Keratinocyte (primary cell): ENCODE measurements at regions not wholly inside any gene's neighbourhood (a gene's known extent, or its start where the extent isn't known, plus 50 kb on each side); places are given as distances from the start of the nearest gene placed in this dataset.

ENCODE experiments used
- DNase-seq: peaks from one replicate; pipeline ENCODE4 v3.0.0-alpha.2; 2011; ENCODE audit warnings: low read depth, missing footprints, low spot score
- FAIRE-seq: peaks from 2 replicates; lab custom pipeline; 2011; peaks lifted over from hg19 to GRCh38; lab: Jason Lieb, UNC
- H2AFZ ChIP-seq: 2 replicates; pipeline ENCODE4 v1.6.0; 2012; ENCODE audit warnings: low read length, control low read depth, inconsistent platforms; ENCODE audit not compliant: control insufficient read depth
- H3K27ac ChIP-seq: 2 replicates; pipeline ENCODE4 v1.5.1; 2011; ENCODE audit warnings: low read length; ENCODE audit not compliant: control insufficient read depth, insufficient read depth
- H3K27me3 ChIP-seq: 3 replicates; pipeline ENCODE4 v1.6.0; 2011; ENCODE audit warnings: low read length; ENCODE audit not compliant: control insufficient read depth, insufficient read depth; ENCODE audit errors: extremely low read depth
- H3K36me3 ChIP-seq, 2 experiments: 2 replicates in 1 of 2; 3 replicates in 1 of 2; pipeline ENCODE4 v1.5.1; 2011; ENCODE audit warnings: low read length in 2 of 2, mild to moderate bottlenecking in 1 of 2; ENCODE audit not compliant: control insufficient read depth in 2 of 2, insufficient read depth in 2 of 2; ENCODE audit errors: extremely low read depth in 1 of 2
- H3K4me1 ChIP-seq: 3 replicates; pipeline ENCODE4 v1.5.1; 2011; ENCODE audit warnings: low read length; ENCODE audit not compliant: control insufficient read depth, insufficient read depth; ENCODE audit errors: extremely low read depth
- H3K4me2 ChIP-seq: 3 replicates; pipeline ENCODE4 v1.6.0; 2011; ENCODE audit warnings: low read depth, low read length; ENCODE audit not compliant: control insufficient read depth, insufficient read depth; ENCODE audit errors: extremely low read depth
- H3K4me3 ChIP-seq, 3 experiments: fragments of 200-600 bp in 1 of 3; sonication (generic) in 1 of 3; 2 replicates in 2 of 3; 3 replicates in 1 of 3; pipeline ENCODE4 v1.5.1; 2011 to 2016; ENCODE audit warnings: low read length in 3 of 3, mild to moderate bottlenecking in 3 of 3, control low read depth in 2 of 3, inconsistent platforms in 1 of 3, low read depth in 1 of 3, mixed read lengths in 1 of 3, mixed run types in 1 of 3, moderate library complexity in 1 of 3; ENCODE audit not compliant: control insufficient read depth in 2 of 3, insufficient read depth in 2 of 3; ENCODE audit errors: extremely low read depth in 1 of 3
- H3K79me2 ChIP-seq: 2 replicates; pipeline ENCODE4 v1.6.0; 2012; ENCODE audit warnings: low read length; ENCODE audit not compliant: control insufficient read depth, insufficient read depth
- H3K9ac ChIP-seq: 3 replicates; pipeline ENCODE4 v1.6.0; 2011; ENCODE audit warnings: low read length; ENCODE audit not compliant: control insufficient read depth, insufficient read depth; ENCODE audit errors: extremely low read depth
- H3K9me1 ChIP-seq: 3 replicates; pipeline ENCODE4 v1.6.0; 2011; ENCODE audit warnings: low read length; ENCODE audit not compliant: control insufficient read depth, insufficient read depth; ENCODE audit errors: extremely low read depth
- H3K9me3 ChIP-seq: 2 replicates; pipeline ENCODE4 v1.5.1; 2012; ENCODE audit warnings: low read depth, low read length; ENCODE audit not compliant: control insufficient read depth
- H4K20me1 ChIP-seq: 3 replicates; pipeline ENCODE4 v1.6.0; 2011; ENCODE audit warnings: low read length; ENCODE audit not compliant: control insufficient read depth, insufficient read depth; ENCODE audit errors: extremely low read depth
- CTCF ChIP-seq, 3 experiments: IDR thresholded peaks in 1 of 3; conservative IDR thresholded peaks in 1 of 3; optimal IDR thresholded peaks in 1 of 3; 2 replicates in 2 of 3; 3 replicates in 1 of 3; pipeline versions ENCODE3 to v1.5.1; 2011; ENCODE audit warnings: low read length in 3 of 3, mild to moderate bottlenecking in 3 of 3, moderate library complexity in 2 of 3, control low read depth in 1 of 3, inconsistent platforms in 1 of 3; ENCODE audit not compliant: insufficient read depth in 2 of 3; ENCODE audit errors: extremely low read depth in 1 of 3
- EZH2 ChIP-seq: IDR thresholded peaks from one replicate; pipeline ENCODE4 v1.6.1; 2012; ENCODE audit warnings: inconsistent platforms, mild to moderate bottlenecking, low read length, moderate library complexity
- dilution Hi-C: fragments of 300-500 bp; cut with MboI; formaldehyde crosslinking; loops from one replicate; pipeline ENCODE4 v1.7.0; 2020; ENCODE audit warnings: low sequenced_read_pairs; ENCODE audit not compliant: extremely low pct_ligation_motif_present

DNA sequence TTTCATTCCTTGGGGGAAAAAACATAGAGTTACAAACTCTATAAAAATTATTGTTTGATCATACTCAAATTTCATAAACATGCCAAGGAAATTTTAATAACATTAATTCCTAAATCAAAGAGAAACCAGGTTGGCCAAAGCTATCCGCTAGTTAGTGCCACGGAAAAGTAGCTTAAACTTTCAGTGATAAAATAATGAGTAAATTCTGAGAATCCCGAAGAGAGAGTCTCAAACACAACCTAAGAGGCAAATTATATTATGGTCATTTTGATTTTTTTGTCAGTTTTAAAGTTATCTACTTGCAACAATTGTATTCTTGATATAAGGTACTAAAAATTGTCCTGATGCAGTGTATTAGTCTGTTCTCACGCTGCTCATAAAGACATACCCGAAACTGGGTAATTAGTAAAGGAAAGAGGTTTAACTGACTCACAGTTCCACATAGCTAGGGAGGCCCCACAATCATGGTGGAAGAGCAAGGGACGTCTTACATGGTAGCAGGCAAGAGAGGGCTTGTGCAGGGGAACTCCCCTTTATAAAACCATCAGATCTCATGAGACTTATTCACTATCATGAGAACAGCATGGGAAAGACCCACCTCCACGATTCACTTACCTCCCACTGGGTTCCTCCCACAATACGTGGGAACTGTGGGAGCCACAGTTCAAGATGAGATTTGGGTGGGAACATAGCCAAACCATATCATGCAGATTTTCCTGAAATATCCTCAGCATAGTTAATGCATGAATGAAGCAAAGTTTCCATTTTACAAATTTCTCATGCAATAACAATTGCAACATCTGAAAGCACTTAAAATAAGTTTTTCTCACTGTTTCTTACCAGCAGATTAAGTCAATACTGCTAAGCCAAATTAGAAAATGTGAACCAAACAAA, 205.9 kb upstream of the STK17B start:
- Histone ChIP-seq H4K20me1 (no peaks in the 10 kb centered on the region), H3K9ac (no peak overlapping the region), H3K4me2 (no peak overlapping the region), H2AFZ (no peak overlapping the region), H3K4me1 (no peaks in the 10 kb centered on the region), H3K9me1 (no peaks in the 10 kb centered on the region), H3K27me3 (no peaks in the 10 kb centered on the region), H3K4me3 (no peak overlapping the region), H3K79me2 (no peaks in the 10 kb centered on the region), H3K27ac (no peak overlapping the region), H3K36me3 (no peaks in the 10 kb centered on the region), H3K9me3 (no peaks in the 10 kb centered on the region)
- FAIRE-seq (no peak), DNase-seq (no peak)
- dilution Hi-C loops, result no loop called here
- TF ChIP-seq EZH2, result no peak
- no peak for TF ChIP-seq CTCF (optimal IDR thresholded peaks at IDR 0.05 in 1 of 3, IDR thresholded peaks at IDR 0.05 in 1 of 3, conservative IDR thresholded peaks at IDR 0.05 in 1 of 3; ENCODE audit: extremely low read depth in 1 of 3, insufficient read depth in 2 of 3, low read length in 3 of 3)

DNA sequence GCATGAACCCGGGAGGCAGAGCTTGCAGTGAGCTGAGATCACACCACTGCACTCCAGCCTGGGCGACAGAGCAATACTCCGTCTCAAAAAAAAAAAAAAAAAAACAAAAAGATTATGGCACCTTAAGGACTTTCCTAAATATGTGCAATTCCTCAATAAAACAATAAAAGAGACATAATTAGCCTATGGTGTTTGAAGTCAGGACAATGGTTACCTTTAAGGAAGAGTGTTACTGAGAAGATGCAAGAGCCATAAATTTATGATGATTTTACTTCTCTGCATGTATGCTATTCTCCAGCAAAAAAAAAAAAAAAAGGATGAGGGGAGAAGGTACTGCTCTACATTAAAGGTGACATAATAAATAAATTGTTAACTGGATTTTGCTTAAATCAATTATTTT, 208.2 kb upstream of the STK17B start:
- no peak overlapping the region for H3K4me3 ChIP-seq
- H3K4me2 ChIP-seq, result no peak overlapping the region
- DNase-seq (no peak), FAIRE-seq (no peak)
- dilution Hi-C loops, result no loop called here
- H3K9me1 ChIP-seq, result no peaks in the 10 kb centered on the region
- no peaks in the 10 kb centered on the region for H3K36me3 ChIP-seq
- H3K9ac ChIP-seq, result no peak overlapping the region
- no peak overlapping the region for H2AFZ ChIP-seq
- H3K27ac ChIP-seq, result no peak overlapping the region
- no peaks in the 10 kb centered on the region for H4K20me1 ChIP-seq
- no peak for TF ChIP-seq CTCF (optimal IDR thresholded peaks at IDR 0.05 in 1 of 3, IDR thresholded peaks at IDR 0.05 in 1 of 3, conservative IDR thresholded peaks at IDR 0.05 in 1 of 3; ENCODE audit: extremely low read depth in 1 of 3, insufficient read depth in 2 of 3, low read length in 3 of 3)
- no peak for TF ChIP-seq EZH2
- no peaks in the 10 kb centered on the region for H3K27me3 ChIP-seq
- H3K79me2 ChIP-seq, result no peaks in the 10 kb centered on the region
- no peaks in the 10 kb centered on the region for H3K4me1 ChIP-seq
- H3K9me3 ChIP-seq, result no peaks in the 10 kb centered on the region
